Parathyroid adenoma (tissue), 2 donors: ENCODE measurements at regions not wholly inside any gene's neighbourhood (a gene's known extent, or its start where the extent isn't known, plus 50 kb on each side); places are given as distances from the start of the nearest gene placed in this dataset.

Source experiments
- H2AFZ ChIP-seq: fragments of 300-600 bp; sonication (generic); one replicate; pipeline ENCODE4 v1.7.0; 2017; ENCODE audit warnings: antibody characterized with exemption, mild to moderate bottlenecking
- H3K27ac ChIP-seq: fragments of 300-600 bp; sonication (generic); one replicate; pipeline ENCODE4 v1.7.0; 2017
- H3K27me3 ChIP-seq: fragments of 300-600 bp; sonication (generic); one replicate; pipeline ENCODE4 v1.7.0; 2017; ENCODE audit warnings: low read length; ENCODE audit not compliant: control insufficient read depth, insufficient read depth
- H3K36me3 ChIP-seq: fragments of 300-600 bp; sonication (generic); one replicate; pipeline ENCODE4 v1.7.0; 2017; ENCODE audit warnings: low read length; ENCODE audit not compliant: control insufficient read depth, insufficient read depth
- H3K4me1 ChIP-seq: fragments of 300-600 bp; sonication (generic); one replicate; pipeline ENCODE4 v1.7.0; 2017; ENCODE audit warnings: control low read depth
- H3K4me2 ChIP-seq: fragments of 300-600 bp; sonication (generic); one replicate; pipeline ENCODE4 v1.7.0; 2017; ENCODE audit warnings: low read length
- H3K4me3 ChIP-seq: fragments of 300-600 bp; sonication (generic); one replicate; pipeline ENCODE4 v1.7.0; 2017; ENCODE audit warnings: low read depth, low read length
- H3K79me2 ChIP-seq: fragments of 300-600 bp; sonication (generic); one replicate; pipeline ENCODE4 v1.7.0; 2017; ENCODE audit warnings: control low read depth
- H3K9ac ChIP-seq: fragments of 300-600 bp; sonication (generic); one replicate; pipeline ENCODE4 v1.7.0; 2017; ENCODE audit warnings: mild to moderate bottlenecking
- H3K9me3 ChIP-seq: fragments of 300-600 bp; sonication (generic); one replicate; pipeline ENCODE4 v1.7.0; 2017; ENCODE audit warnings: low read length; ENCODE audit not compliant: control insufficient read depth
- CTCF ChIP-seq: fragments of 300-600 bp; sonication (generic); IDR thresholded peaks from one replicate; pipeline ENCODE4 v1.7.0; 2017; ENCODE audit warnings: antibody characterized with exemption, mild to moderate bottlenecking
- donor health status: primary hyperparathyroidism.

- Histone ChIP-seq H3K79me2 (no peaks in the 10 kb centered on the region), H3K9me3 (no peaks in the 10 kb centered on the region), H3K4me3 (no peak overlapping the region), H3K36me3 (no peaks in the 10 kb centered on the region), H3K9ac (no peak overlapping the region), H3K27ac (no peak overlapping the region), H3K4me2 (no peak overlapping the region), H2AFZ (no peak overlapping the region), H3K27me3 (no peaks in the 10 kb centered on the region), H3K4me1 (no peaks in the 10 kb centered on the region)
- no peak for TF ChIP-seq CTCF
Observed at GRCh38 chr13:22470075-22470474, 710.7 kb upstream of the SGCG start.

GRCh38 chr13:22482496-22483000 is 698.2 kb upstream of the SGCG start:
- H3K27me3 ChIP-seq = no peaks in the 10 kb centered on the region
- no peaks in the 10 kb centered on the region for H3K79me2 ChIP-seq
- H3K4me3 ChIP-seq = no peak overlapping the region
- no peaks in the 10 kb centered on the region for H3K9me3 ChIP-seq
- H3K36me3 ChIP-seq = no peaks in the 10 kb centered on the region
- H3K4me1 ChIP-seq = no peaks in the 10 kb centered on the region
- no peak overlapping the region for H3K9ac ChIP-seq
- H3K27ac ChIP-seq = no peak overlapping the region
- no peak overlapping the region for H3K4me2 ChIP-seq
- H2AFZ ChIP-seq = no peak overlapping the region
- no peak for TF ChIP-seq CTCF

- H3K27me3 ChIP-seq = no peaks in the 10 kb centered on the region
- no peak overlapping the region for H3K9ac ChIP-seq
- H3K27ac ChIP-seq = no peak overlapping the region
- no peak overlapping the region for H3K4me2 ChIP-seq
- H3K9me3 ChIP-seq = no peaks in the 10 kb centered on the region
- no peak for TF ChIP-seq CTCF
- no peak overlapping the region for H3K4me3 ChIP-seq
- H2AFZ ChIP-seq = no peak overlapping the region
- H3K4me1 ChIP-seq = no peaks in the 10 kb centered on the region
- no peaks in the 10 kb centered on the region for H3K79me2 ChIP-seq
- no peaks in the 10 kb centered on the region for H3K36me3 ChIP-seq
Observed at GRCh38 chr13:22483276-22483675, 697.5 kb upstream of the SGCG start.

GRCh38 chr13:22486490-22486889 is 694.3 kb upstream of the SGCG start:
- Histone ChIP-seq H3K4me1 (no peaks in the 10 kb centered on the region), H3K4me2 (no peak overlapping the region), H3K9ac (no peak overlapping the region), H3K9me3 (no peaks in the 10 kb centered on the region), H3K79me2 (no peaks in the 10 kb centered on the region), H3K36me3 (no peaks in the 10 kb centered on the region), H3K4me3 (no peak overlapping the region), H3K27me3 (no peaks in the 10 kb centered on the region), H3K27ac (no peak overlapping the region), H2AFZ (no peak overlapping the region)
- TF ChIP-seq CTCF = no peak

GRCh38 chr13:22487932-22488331 is 692.8 kb upstream of the SGCG start:
- Histone ChIP-seq H3K4me3 (no peak overlapping the region), H3K4me2 (no peak overlapping the region), H3K27me3 (no peaks in the 10 kb centered on the region), H3K36me3 (no peaks in the 10 kb centered on the region), H3K4me1 (no peaks in the 10 kb centered on the region), H3K9ac (no peak overlapping the region), H2AFZ (no peak overlapping the region), H3K27ac (no peak overlapping the region), H3K79me2 (no peaks in the 10 kb centered on the region), H3K9me3 (no peaks in the 10 kb centered on the region)
- no peak for TF ChIP-seq CTCF
